ENCODE measurements at regions not wholly inside any gene's neighbourhood (a gene's known extent, or its start where the extent isn't known, plus 50 kb on each side); places are given as distances from the start of the nearest gene placed in this dataset.
"Not testable (repeated sequence)": the region's sequence is repeated elsewhere in the genome, so short reads cannot be mapped to it uniquely, and the experiment has no call there.

- not testable (repeated sequence) for DNase-seq
Observed at GRCh38 chr16:16448423-16448822, 69.5 kb downstream of the NPIPA7 start.

- not testable (repeated sequence) for DNase-seq
Observed at GRCh38 chr16:16449712-16450237, 70.8 kb downstream of the NPIPA7 start.

- DNase-seq: not testable (repeated sequence)
Observed at GRCh38 chr16:16451721-16452410, 72.9 kb downstream of the NPIPA7 start.

- not testable (repeated sequence) for DNase-seq
Observed at GRCh38 chr16:16458579-16458978, 79.6 kb downstream of the NPIPA7 start.

- DNase-seq: not testable (repeated sequence)
Observed at GRCh38 chr16:16463792-16464191, 84.9 kb downstream of the NPIPA7 start.

GRCh38 chr16:16488919-16489318 is 110.0 kb downstream of the NPIPA7 start:
- DNase-seq: not testable (repeated sequence)

GRCh38 chr16:16489466-16489865 is 110.5 kb downstream of the NPIPA7 start:
- DNase-seq: not testable (repeated sequence)

- not testable (repeated sequence) for DNase-seq
Observed at GRCh38 chr16:16494114-16494513, 115.2 kb downstream of the NPIPA7 start.

- not testable (repeated sequence) for DNase-seq
Observed at GRCh38 chr16:16494998-16495397, 116.1 kb downstream of the NPIPA7 start.

- DNase-seq: not testable (repeated sequence)
Observed at GRCh38 chr16:16499875-16500274, 120.9 kb downstream of the NPIPA7 start.

- DNase-seq: not testable (repeated sequence)
Observed at GRCh38 chr16:16507041-16507440, 128.1 kb downstream of the NPIPA7 start.

GRCh38 chr16:16508344-16508743 is 129.4 kb downstream of the NPIPA7 start:
- DNase-seq: not testable (repeated sequence)

GRCh38 chr16:16519395-16519794 is 140.5 kb downstream of the NPIPA7 start:
- DNase-seq: not testable (repeated sequence)

- DNase-seq: not testable (repeated sequence)
Observed at GRCh38 chr16:16521239-16522002, 142.5 kb downstream of the NPIPA7 start.

- not testable (repeated sequence) for DNase-seq
Observed at GRCh38 chr16:16526998-16527397, 148.1 kb downstream of the NPIPA7 start.

GRCh38 chr16:16530744-16531143 is 151.8 kb downstream of the NPIPA7 start:
- not testable (repeated sequence) for DNase-seq

GRCh38 chr16:16535565-16535964 is 156.6 kb downstream of the NPIPA7 start:
- not testable (repeated sequence) for DNase-seq

GRCh38 chr16:16536151-16536550 is 157.2 kb downstream of the NPIPA7 start:
- DNase-seq: not testable (repeated sequence)

- not testable (repeated sequence) for DNase-seq
Observed at GRCh38 chr16:16549710-16550109, 170.8 kb downstream of the NPIPA7 start.

GRCh38 chr16:16550824-16551223 is 171.9 kb downstream of the NPIPA7 start:
- not testable (repeated sequence) for DNase-seq

- not testable (repeated sequence) for DNase-seq
Observed at GRCh38 chr16:16552819-16553340, 173.9 kb downstream of the NPIPA7 start.

GRCh38 chr16:16559179-16559740 is 180.3 kb downstream of the NPIPA7 start:
- not testable (repeated sequence) for DNase-seq

- DNase-seq: not testable (repeated sequence)
Observed at GRCh38 chr16:16561532-16561931, 182.6 kb downstream of the NPIPA7 start.
